Activated T-cell treated with anti-CD3 and anti-CD28 coated beads, Interleukin-2, amount 50 U/mL, for 24 hours (primary cell): ENCODE measurements at regions not wholly inside any gene's neighbourhood (a gene's known extent, or its start where the extent isn't known, plus 50 kb on each side); places are given as distances from the start of the nearest gene placed in this dataset.

Source experiments
- DNase-seq: peaks from one replicate; pipeline ENCODE4 v3.0.0-alpha.2; 2020
- H3K27ac Mint-ChIP-seq: 2 replicates; pipeline ENCODE4 v1.8.0; 2020; ENCODE audit warnings: mild to moderate bottlenecking, mixed read lengths
- H3K27me3 Mint-ChIP-seq: 2 replicates; pipeline ENCODE4 v1.8.0; 2020; ENCODE audit warnings: mixed read lengths
- H3K36me3 Mint-ChIP-seq: 2 replicates; pipeline ENCODE4 v1.8.0; 2020; ENCODE audit warnings: low read depth, mixed read lengths
- H3K4me1 Mint-ChIP-seq: 2 replicates; pipeline ENCODE4 v1.8.0; 2020; ENCODE audit warnings: low read depth, mixed read lengths
- H3K4me3 Mint-ChIP-seq: 2 replicates; pipeline ENCODE4 v1.8.0; 2020; ENCODE audit warnings: mild to moderate bottlenecking, moderate library complexity, mixed read lengths
- H3K9me3 Mint-ChIP-seq: 2 replicates; pipeline ENCODE4 v1.8.0; 2020; ENCODE audit warnings: mixed read lengths

GRCh38 chr16:59773330-59773729 lies 1039.2 kb upstream of the GOT2 start:
- H3K27ac Mint-ChIP-seq, result no peak overlapping the region
- H3K4me3 Mint-ChIP-seq, result no peak overlapping the region
- peaks cover 9% of the 10 kb centered on the region for H3K9me3 Mint-ChIP-seq
- no peaks in the 10 kb centered on the region for H3K27me3 Mint-ChIP-seq
- no peaks in the 10 kb centered on the region for H3K36me3 Mint-ChIP-seq
- H3K4me1 Mint-ChIP-seq, result no peaks in the 10 kb centered on the region
- DNase-seq, result no peak

DNA sequence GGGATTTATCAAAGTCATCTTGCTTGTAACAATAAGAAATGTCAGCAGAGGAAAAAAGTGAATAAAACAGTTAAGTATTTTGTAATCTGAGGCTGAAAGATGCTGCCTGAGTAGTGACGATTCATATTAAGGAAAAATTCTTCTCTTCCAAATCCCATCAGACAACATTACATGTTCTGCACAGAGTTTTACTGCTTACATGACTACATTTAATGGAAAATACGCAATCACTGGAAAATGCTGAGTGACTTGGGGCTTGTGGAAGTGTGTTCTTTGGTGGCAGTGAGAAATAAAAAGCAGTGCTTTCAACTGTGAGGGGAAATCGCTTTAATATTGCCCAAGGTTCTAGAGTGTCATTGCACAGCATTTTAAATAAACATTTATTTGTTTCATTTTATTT lies 1025.2 kb upstream of the GOT2 start:
- DNase-seq, result no peak
- H3K4me3 Mint-ChIP-seq, result no peak overlapping the region
- no peak overlapping the region for H3K27ac Mint-ChIP-seq
- H3K4me1 Mint-ChIP-seq, result no peaks in the 10 kb centered on the region
- no peaks in the 10 kb centered on the region for H3K36me3 Mint-ChIP-seq
- peaks cover 36% of the 10 kb centered on the region for H3K9me3 Mint-ChIP-seq
- no peaks in the 10 kb centered on the region for H3K27me3 Mint-ChIP-seq

GRCh38 chr16:59758848-59759247 lies 1024.7 kb upstream of the GOT2 start:
- no peak overlapping the region for H3K4me3 Mint-ChIP-seq
- no peaks in the 10 kb centered on the region for H3K4me1 Mint-ChIP-seq
- DNase-seq, result no peak
- H3K9me3 Mint-ChIP-seq, result peaks cover 34% of the 10 kb centered on the region
- no peak overlapping the region for H3K27ac Mint-ChIP-seq
- no peaks in the 10 kb centered on the region for H3K27me3 Mint-ChIP-seq
- no peaks in the 10 kb centered on the region for H3K36me3 Mint-ChIP-seq

- H3K4me1 Mint-ChIP-seq, result no peaks in the 10 kb centered on the region
- DNase-seq, result no peak
- no peaks in the 10 kb centered on the region for H3K36me3 Mint-ChIP-seq
- H3K27me3 Mint-ChIP-seq, result no peaks in the 10 kb centered on the region
- peaks cover 17% of the 10 kb centered on the region for H3K9me3 Mint-ChIP-seq
- no peak overlapping the region for H3K27ac Mint-ChIP-seq
- no peak overlapping the region for H3K4me3 Mint-ChIP-seq
These were observed 1020.7 kb upstream of the GOT2 start for GRCh38 chr16:59754854-59755253.

GRCh38 chr16:59749662-59750336 lies 1015.7 kb upstream of the GOT2 start:
- H3K27ac Mint-ChIP-seq, result no peak overlapping the region
- H3K27me3 Mint-ChIP-seq, result no peaks in the 10 kb centered on the region
- H3K4me1 Mint-ChIP-seq, result no peaks in the 10 kb centered on the region
- DNase-seq, result no peak
- H3K4me3 Mint-ChIP-seq, result no peak overlapping the region
- H3K36me3 Mint-ChIP-seq, result no peaks in the 10 kb centered on the region
- H3K9me3 Mint-ChIP-seq, result peaks cover 11% of the 10 kb centered on the region

DNA sequence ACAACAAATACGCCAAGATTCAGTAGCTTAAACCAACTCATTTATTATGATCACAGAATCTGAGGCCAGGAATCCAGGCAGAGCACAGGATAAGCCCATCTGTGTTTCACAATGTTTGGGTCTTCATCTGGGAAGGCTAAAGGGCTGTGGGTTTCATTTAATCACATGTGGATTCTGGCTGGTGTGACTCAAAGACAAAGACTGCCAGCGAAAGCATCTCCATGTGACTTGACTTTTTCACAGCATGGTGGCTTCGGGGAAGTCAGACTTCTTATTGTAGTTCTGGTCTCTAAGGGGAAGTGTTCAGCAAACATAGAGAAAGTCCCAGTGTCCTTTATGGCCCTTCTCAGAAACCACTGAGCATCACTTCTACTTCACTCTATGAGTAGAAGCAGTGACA lies 1014.4 kb upstream of the GOT2 start:
- Mint-ChIP-seq H3K4me1 (no peaks in the 10 kb centered on the region), H3K36me3 (no peaks in the 10 kb centered on the region), H3K27ac (no peak overlapping the region), H3K9me3 (peaks cover 11% of the 10 kb centered on the region), H3K27me3 (no peaks in the 10 kb centered on the region), H3K4me3 (no peak overlapping the region)
- no peak for DNase-seq

- H3K4me3 Mint-ChIP-seq, result no peak overlapping the region
- no peak for DNase-seq
- no peaks in the 10 kb centered on the region for H3K36me3 Mint-ChIP-seq
- no peaks in the 10 kb centered on the region for H3K27me3 Mint-ChIP-seq
- no peak overlapping the region for H3K27ac Mint-ChIP-seq
- H3K9me3 Mint-ChIP-seq, result peaks cover 13% of the 10 kb centered on the region
- no peaks in the 10 kb centered on the region for H3K4me1 Mint-ChIP-seq
These were observed 1009.4 kb upstream of the GOT2 start for GRCh38 chr16:59743504-59743903.

DNA sequence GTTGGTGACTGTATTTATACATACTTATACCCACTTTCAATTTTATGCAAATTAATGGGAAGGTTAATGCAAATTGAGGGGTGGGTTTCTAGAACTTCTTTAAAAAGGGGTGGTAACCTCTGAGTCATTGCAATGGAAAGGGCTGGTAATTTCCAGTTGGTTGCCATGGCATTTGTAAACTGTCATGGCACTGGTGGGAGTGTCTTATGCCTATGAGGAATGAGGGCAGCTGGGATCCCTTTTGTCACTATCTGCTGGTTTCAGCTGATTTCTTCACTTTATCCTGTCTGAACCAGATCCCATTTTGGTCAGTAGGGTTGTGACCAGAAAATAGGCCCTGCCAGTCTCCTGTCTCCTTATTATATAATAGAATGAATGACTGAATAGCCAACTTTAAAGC lies 1006.7 kb upstream of the GOT2 start:
- Mint-ChIP-seq H3K36me3 (no peaks in the 10 kb centered on the region), H3K4me1 (no peaks in the 10 kb centered on the region), H3K27me3 (no peaks in the 10 kb centered on the region), H3K9me3 (peaks cover 15% of the 10 kb centered on the region), H3K27ac (no peak overlapping the region), H3K4me3 (no peak overlapping the region)
- DNase-seq, result no peak

GRCh38 chr16:59737274-59737673 lies 1003.2 kb upstream of the GOT2 start:
- Mint-ChIP-seq H3K9me3 (peaks cover 16% of the 10 kb centered on the region), H3K27ac (no peak overlapping the region), H3K4me3 (no peak overlapping the region)

DNA sequence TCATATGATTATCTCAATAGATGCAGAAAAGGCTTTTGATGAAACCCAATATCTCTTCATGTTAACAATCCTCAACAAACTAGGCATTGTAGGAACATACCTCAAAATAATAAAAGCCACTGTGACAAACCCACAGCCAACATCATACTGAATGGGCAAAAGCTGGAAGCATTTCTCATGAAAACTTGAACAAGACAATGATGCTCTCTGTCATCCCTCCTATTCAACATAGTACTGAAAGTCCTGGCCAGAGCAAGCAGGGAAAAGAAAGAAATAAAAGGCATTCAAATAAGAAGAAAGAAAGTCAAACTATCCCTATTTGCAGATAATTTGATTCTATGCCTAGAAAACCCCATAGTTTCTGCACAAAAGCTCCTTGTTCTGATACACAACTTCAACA lies 999.2 kb upstream of the GOT2 start:
- H3K4me3 Mint-ChIP-seq, result no peak overlapping the region
- no peaks in the 10 kb centered on the region for H3K4me1 Mint-ChIP-seq
- no peaks in the 10 kb centered on the region for H3K36me3 Mint-ChIP-seq
- peaks cover 26% of the 10 kb centered on the region for H3K9me3 Mint-ChIP-seq
- no peak overlapping the region for H3K27ac Mint-ChIP-seq
- DNase-seq, result no peak
- no peaks in the 10 kb centered on the region for H3K27me3 Mint-ChIP-seq

More at GRCh38 chr16:59737274-59737673, 1003.2 kb upstream of the GOT2 start:
- Mint-ChIP-seq H3K27me3 (no peaks in the 10 kb centered on the region), H3K36me3 (no peaks in the 10 kb centered on the region), H3K4me1 (no peaks in the 10 kb centered on the region)
- DNase-seq, result no peak

DNA sequence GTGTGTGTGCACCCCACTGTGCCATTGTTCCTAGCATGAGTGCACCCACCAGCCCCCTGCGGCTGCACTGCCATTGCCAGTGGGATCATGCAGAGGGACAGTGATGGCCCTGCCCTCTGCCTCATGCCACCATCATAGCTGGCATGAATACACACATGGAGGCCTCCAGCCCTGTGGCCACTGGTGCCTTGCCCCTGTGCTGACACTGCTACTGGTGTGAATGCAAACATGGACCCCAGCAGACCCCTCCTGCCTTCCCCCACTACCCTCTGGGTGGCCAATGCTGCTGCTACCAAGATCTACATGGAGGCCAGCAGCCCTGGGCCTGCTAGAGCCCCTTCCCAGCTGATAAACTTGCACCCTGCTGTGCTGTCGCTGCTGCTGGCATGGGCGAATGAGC lies 995.5 kb upstream of the GOT2 start:
- Mint-ChIP-seq H3K36me3 (no peaks in the 10 kb centered on the region), H3K27ac (no peak overlapping the region), H3K4me1 (no peaks in the 10 kb centered on the region), H3K27me3 (no peaks in the 10 kb centered on the region), H3K4me3 (no peak overlapping the region), H3K9me3 (peaks cover 28% of the 10 kb centered on the region)
- DNase-seq, result no peak

DNA sequence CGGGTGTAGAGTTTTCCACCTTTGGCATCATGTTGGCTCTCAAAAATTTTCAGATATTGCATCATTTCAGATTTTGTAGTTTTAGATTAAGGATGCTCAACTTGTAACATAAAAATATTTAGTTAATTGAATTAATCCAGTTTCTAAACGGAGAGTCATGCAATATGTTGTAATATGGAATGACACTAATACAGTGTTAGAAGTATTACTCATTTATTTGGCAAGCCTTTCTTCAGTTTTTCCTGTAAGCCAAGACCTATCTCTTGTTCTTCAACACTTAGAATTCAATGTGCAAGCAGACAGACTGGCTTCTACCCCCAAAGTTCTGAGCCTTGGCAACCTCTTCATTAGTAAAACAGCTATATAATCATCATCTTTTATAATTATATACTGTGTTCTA lies 985.0 kb upstream of the GOT2 start:
- Mint-ChIP-seq H3K27me3 (no peaks in the 10 kb centered on the region), H3K27ac (no peak overlapping the region), H3K9me3 (peaks cover 5% of the 10 kb centered on the region), H3K4me3 (no peak overlapping the region), H3K36me3 (no peaks in the 10 kb centered on the region), H3K4me1 (no peaks in the 10 kb centered on the region)
- DNase-seq, result no peak

- Mint-ChIP-seq H3K4me1 (no peaks in the 10 kb centered on the region), H3K27ac (no peak overlapping the region), H3K9me3 (peaks cover 17% of the 10 kb centered on the region), H3K4me3 (no peak overlapping the region), H3K27me3 (no peaks in the 10 kb centered on the region), H3K36me3 (no peaks in the 10 kb centered on the region)
- DNase-seq, result no peak
These were observed 973.5 kb upstream of the GOT2 start for GRCh38 chr16:59707436-59708226.

DNA sequence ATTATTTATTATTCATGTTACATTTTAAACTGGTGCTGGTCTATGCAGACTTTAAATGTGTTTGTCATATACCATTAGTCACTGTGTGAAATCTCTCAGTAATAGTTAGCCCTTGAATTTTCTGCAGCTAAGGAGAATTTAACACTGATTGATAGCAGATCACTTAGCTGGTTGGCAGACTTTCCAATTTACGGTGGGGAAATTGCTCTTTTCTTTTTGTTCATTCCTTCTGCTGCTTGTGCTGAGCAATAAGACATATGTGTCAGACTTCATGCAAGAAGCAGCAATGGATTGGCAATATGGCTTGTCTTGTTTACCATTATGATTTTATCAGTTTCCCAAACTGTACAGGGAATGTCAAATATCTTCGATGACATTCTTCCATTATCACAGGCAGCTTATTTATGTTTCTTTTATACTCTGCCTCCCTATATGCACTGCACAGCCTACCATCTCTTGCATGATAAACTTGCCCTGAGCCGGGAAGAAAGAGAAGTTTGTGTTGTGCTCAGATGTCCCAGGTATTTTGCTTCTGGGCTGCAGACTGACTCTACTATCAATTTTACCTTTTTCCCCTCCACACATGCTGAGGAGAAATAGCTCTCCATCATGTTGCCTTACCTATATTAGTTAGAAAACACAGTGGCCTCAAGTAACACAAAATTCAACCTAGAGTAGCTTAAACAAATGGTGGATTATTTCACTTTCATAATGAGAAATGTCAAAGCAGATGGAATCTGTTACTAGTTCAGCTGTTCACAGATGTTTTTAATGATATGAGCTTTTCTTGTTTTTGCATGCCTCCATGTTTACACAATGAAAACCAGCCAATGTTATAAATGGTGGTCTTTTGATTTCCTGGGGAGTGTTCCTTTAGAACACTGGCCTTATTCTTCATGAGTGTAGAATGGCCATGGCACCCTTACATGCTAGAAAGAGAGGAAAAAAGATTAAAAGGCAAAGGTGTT lies 968.1 kb upstream of the GOT2 start:
- Mint-ChIP-seq H3K27me3 (no peaks in the 10 kb centered on the region), H3K4me3 (no peak overlapping the region), H3K9me3 (peaks cover 7% of the 10 kb centered on the region), H3K4me1 (no peaks in the 10 kb centered on the region), H3K27ac (no peak overlapping the region), H3K36me3 (no peaks in the 10 kb centered on the region)
- DNase-seq, result no peak
